ENCODE measurements at regions not wholly inside any gene's neighbourhood (a gene's known extent, or its start where the extent isn't known, plus 50 kb on each side); places are given as distances from the start of the nearest gene placed in this dataset.

- TF ChIP-seq CTCF (IDR thresholded peaks at IDR 0.05) (no peak), EZH2phosphoT487 (IDR thresholded peaks at IDR 0.05) (no peak)
These were observed 66.7 kb upstream of the RIPOR2 start for GRCh38 chr6:25002326-25003091.

All from neural progenitor cell (in vitro differentiated cells).